ENCODE measurements at regions not wholly inside any gene's neighbourhood (a gene's known extent, or its start where the extent isn't known, plus 50 kb on each side); places are given as distances from the start of the nearest gene placed in this dataset.

DNA sequence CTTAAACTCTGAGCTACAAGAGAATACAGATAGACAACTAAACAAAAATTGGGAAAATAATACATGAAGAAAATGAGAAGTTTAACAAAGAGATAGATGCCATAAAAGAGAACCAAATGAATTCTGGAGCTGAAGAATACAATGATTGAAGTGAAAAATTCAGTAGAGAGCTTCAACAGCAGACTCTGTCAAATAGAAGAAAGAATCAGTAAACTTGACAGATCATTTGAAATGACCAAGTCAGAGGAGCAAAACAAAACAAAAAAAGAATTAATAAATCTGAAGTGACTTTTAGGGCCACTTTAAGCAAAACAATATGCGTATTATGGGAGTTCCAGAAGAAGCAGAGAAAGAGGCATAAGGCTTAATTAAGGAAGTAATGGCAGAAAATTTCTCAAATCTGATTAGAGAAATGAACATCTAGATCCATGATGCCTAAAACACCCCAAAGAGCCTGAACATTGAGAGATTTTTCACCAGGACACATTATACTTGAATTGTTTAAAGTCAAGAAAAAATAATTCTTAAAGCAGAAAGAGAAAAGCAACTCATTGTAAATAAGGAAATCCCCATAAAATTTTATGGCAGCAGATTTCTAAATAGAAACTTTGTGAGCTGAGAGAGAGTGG is 61.0 kb upstream of the RNU6-8 start:
- H3K27ac ChIP-seq, result no peak overlapping the region
- H3K27me3 ChIP-seq, result no peaks in the 10 kb centered on the region
- no peaks in the 10 kb centered on the region for H3K36me3 ChIP-seq
- no peak overlapping the region for H3K4me3 ChIP-seq
- H3K4me1 ChIP-seq, result peaks cover 0 to 7% (median 0%) of the 10 kb centered on the region in 4 donors
- no peak for DNase-seq
- TF ChIP-seq, protein P1, sequence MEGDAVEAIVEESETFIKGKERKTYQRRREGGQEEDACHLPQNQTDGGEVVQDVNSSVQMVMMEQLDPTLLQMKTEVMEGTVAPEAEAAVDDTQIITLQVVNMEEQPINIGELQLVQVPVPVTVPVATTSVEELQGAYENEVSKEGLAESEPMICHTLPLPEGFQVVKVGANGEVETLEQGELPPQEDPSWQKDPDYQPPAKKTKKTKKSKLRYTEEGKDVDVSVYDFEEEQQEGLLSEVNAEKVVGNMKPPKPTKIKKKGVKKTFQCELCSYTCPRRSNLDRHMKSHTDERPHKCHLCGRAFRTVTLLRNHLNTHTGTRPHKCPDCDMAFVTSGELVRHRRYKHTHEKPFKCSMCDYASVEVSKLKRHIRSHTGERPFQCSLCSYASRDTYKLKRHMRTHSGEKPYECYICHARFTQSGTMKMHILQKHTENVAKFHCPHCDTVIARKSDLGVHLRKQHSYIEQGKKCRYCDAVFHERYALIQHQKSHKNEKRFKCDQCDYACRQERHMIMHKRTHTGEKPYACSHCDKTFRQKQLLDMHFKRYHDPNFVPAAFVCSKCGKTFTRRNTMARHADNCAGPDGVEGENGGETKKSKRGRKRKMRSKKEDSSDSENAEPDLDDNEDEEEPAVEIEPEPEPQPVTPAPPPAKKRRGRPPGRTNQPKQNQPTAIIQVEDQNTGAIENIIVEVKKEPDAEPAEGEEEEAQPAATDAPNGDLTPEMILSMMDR (IDR thresholded peaks at IDR 0.05), result no peak
- no peak for TF ChIP-seq POLR2A (IDR thresholded peaks at IDR 0.05)
- H3K9me3 ChIP-seq, result peaks cover 0 to 15% (median 0%) of the 10 kb centered on the region in 4 donors

DNA sequence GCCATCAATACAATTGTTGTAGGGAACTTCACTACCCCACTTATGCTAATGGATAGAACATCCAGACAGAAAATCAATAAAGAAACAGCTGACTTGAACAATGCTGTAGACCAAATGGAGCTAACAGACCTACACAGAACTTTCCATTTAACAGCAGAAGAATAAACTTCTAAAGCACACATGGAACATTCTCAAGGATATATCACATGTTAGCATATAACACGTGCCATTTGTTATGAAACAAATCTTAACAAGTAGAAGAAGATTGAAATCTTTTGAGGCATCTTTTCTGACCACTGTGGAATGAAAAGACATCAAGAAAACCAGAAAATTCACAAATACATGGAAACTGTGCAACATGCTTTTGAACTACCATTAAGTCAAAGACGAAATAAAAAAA is 62.5 kb upstream of the RNU6-8 start:
- DNase-seq, result no peak
- Histone ChIP-seq H3K4me3 (no peak overlapping the region), H3K27ac (no peak overlapping the region), H3K4me1 (no peaks in the 10 kb centered on the region), H3K36me3 (no peaks in the 10 kb centered on the region), H3K27me3 (no peaks in the 10 kb centered on the region), H3K9me3 (peaks cover 0 to 15% (median 0%) of the 10 kb centered on the region in 4 donors)
- TF ChIP-seq, protein P1 (IDR thresholded peaks at IDR 0.05), result no peak
- no peak for TF ChIP-seq POLR2A (IDR thresholded peaks at IDR 0.05)

DNA sequence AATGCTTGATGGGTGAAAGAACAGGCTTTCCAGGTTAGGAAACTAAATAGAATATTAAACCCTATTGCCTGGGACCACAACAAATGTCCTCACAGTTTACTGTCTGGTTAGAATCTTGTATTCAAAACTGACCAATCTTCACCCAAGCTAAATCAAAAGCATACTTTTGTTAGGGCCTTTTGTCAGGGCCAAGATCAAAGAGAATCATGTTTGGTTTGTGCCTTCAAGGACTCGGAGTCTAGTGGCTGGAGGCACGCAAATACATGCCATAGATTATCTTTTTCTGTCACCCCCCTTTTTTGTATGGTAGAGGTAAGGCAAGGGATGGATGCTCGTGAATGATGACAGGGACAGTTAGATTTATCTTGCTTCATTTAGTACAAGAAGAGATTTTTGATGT is 51.1 kb upstream of the AKAP6 start:
- H3K27me3 ChIP-seq, result no peaks in the 10 kb centered on the region
- no peaks in the 10 kb centered on the region for H3K36me3 ChIP-seq
- H3K4me1 ChIP-seq, result no peaks in the 10 kb centered on the region
- no peak overlapping the region for H3K27ac ChIP-seq
- no peak for DNase-seq
- no peak for TF ChIP-seq POLR2A (IDR thresholded peaks at IDR 0.05)
- TF ChIP-seq, protein P1 (IDR thresholded peaks at IDR 0.05), result no peak
- H3K4me3 ChIP-seq, result no peak overlapping the region
- H3K9me3 ChIP-seq, result no peaks in the 10 kb centered on the region
